Left lung (tissue), 4 donors: ENCODE measurements at regions not wholly inside any gene's neighbourhood (a gene's known extent, or its start where the extent isn't known, plus 50 kb on each side); places are given as distances from the start of the nearest gene placed in this dataset.

Source experiments
- ATAC-seq: fragments of 200-7000 bp; cut with Tn5 transposase; one replicate; pipeline ENCODE4 v1.9.1; 2020; ENCODE audit warnings: moderate library complexity
- DNase-seq, 4 donors: peaks; one replicate each; pipeline ENCODE4 v3.0.0-alpha.2; 2013 to 2020
- H3K27ac ChIP-seq, 2 donors: fragments of 200-600 bp; sonication (generic) in 1 of 2; one replicate each; pipeline versions ENCODE4 v1.5.0 to v1.8.0; 2020 to 2021
- H3K27me3 ChIP-seq, 2 donors: fragments of 200-600 bp; sonication (generic) in 1 of 2; one replicate each; pipeline versions ENCODE4 v1.5.0 to v1.8.0; 2020 to 2021
- H3K36me3 ChIP-seq, 2 donors: fragments of 200-600 bp; sonication (generic) in 1 of 2; one replicate each; pipeline versions ENCODE4 v1.5.0 to v1.8.0; 2020 to 2021
- H3K4me1 ChIP-seq, 2 donors: fragments of 200-600 bp; one replicate each; pipeline ENCODE4 v1.8.0; 2021
- H3K4me3 ChIP-seq, 2 donors: fragments of 200-600 bp; sonication (generic) in 1 of 2; one replicate each; pipeline versions ENCODE4 v1.5.0 to v1.8.0; 2020 to 2021; ENCODE audit warnings: mild to moderate bottlenecking in 1 of 2
- H3K9me3 ChIP-seq, 2 donors: fragments of 200-600 bp; sonication (generic) in 1 of 2; one replicate each; pipeline versions ENCODE4 v1.5.0 to v1.8.0; 2020 to 2021
- CTCF ChIP-seq, 2 donors: fragments of 200-600 bp; sonication (generic) in 1 of 2; IDR thresholded peaks; one replicate each; pipeline versions ENCODE4 v1.5.0 to v1.8.0; 2021; ENCODE audit warnings: antibody characterized with exemption in 2 of 2
- intact Hi-C, 2 donors: fragments of 100-400 bp; cut with DNase I; formaldehyde crosslinking; loops; one replicate each; pipeline versions ENCODE4 v1.11.2 to v1.14.2; 2022
- donor health status: DM: no; HTN: yes; CAD: no.
- donor health status: DM: no; HTN: no; CAD: no.

- Histone ChIP-seq H3K27me3 (no peaks in the 10 kb centered on the region), H3K9me3 (no peaks in the 10 kb centered on the region), H3K36me3 (no peaks in the 10 kb centered on the region), H3K4me1 (no peaks in the 10 kb centered on the region), H3K4me3 (no peak overlapping the region), H3K27ac (no peak overlapping the region)
- TF ChIP-seq CTCF (IDR thresholded peaks at IDR 0.05): no peak
- no peak for DNase-seq
- no peak for ATAC-seq
- intact Hi-C loops: no loop called here
Observed at GRCh38 chr3:68057637-68058320, 403.4 kb upstream of the SUCLG2 start.

- no peaks in the 10 kb centered on the region for H3K27me3 ChIP-seq
- H3K36me3 ChIP-seq: no peaks in the 10 kb centered on the region
- ATAC-seq: no peak
- H3K4me1 ChIP-seq: no peaks in the 10 kb centered on the region
- DNase-seq: no peak
- TF ChIP-seq CTCF (IDR thresholded peaks at IDR 0.05): no peak
- intact Hi-C loops: no loop called here
- H3K27ac ChIP-seq: no peak overlapping the region
- no peak overlapping the region for H3K4me3 ChIP-seq
- no peaks in the 10 kb centered on the region for H3K9me3 ChIP-seq
Observed at GRCh38 chr3:68056556-68056955, 402.1 kb upstream of the SUCLG2 start.

GRCh38 chr3:68055215-68055614 is 400.8 kb upstream of the SUCLG2 start:
- Histone ChIP-seq H3K36me3 (no peaks in the 10 kb centered on the region), H3K27me3 (no peaks in the 10 kb centered on the region), H3K4me3 (no peak overlapping the region), H3K27ac (no peak overlapping the region), H3K4me1 (no peaks in the 10 kb centered on the region), H3K9me3 (no peaks in the 10 kb centered on the region)
- no peak for TF ChIP-seq CTCF (IDR thresholded peaks at IDR 0.05)
- ATAC-seq: peak; percentile 56
- intact Hi-C loops: no loop called here
- peak in 1 of 4 donors; percentile 25 for DNase-seq

- DNase-seq: no peak
- intact Hi-C loops: no loop called here
- H3K4me3 ChIP-seq: no peak overlapping the region
- H3K36me3 ChIP-seq: no peaks in the 10 kb centered on the region
- TF ChIP-seq CTCF (IDR thresholded peaks at IDR 0.05): no peak
- H3K27ac ChIP-seq: no peak overlapping the region
- H3K9me3 ChIP-seq: no peaks in the 10 kb centered on the region
- H3K27me3 ChIP-seq: no peaks in the 10 kb centered on the region
- no peaks in the 10 kb centered on the region for H3K4me1 ChIP-seq
- no peak for ATAC-seq
Observed at GRCh38 chr3:68049776-68050175, 395.4 kb upstream of the SUCLG2 start.

- intact Hi-C loops: no loop called here
- H3K27me3 ChIP-seq: no peaks in the 10 kb centered on the region
- H3K4me3 ChIP-seq: no peak overlapping the region
- no peaks in the 10 kb centered on the region for H3K36me3 ChIP-seq
- ATAC-seq (no peak), DNase-seq (no peak)
- H3K27ac ChIP-seq: no peak overlapping the region
- H3K4me1 ChIP-seq: no peaks in the 10 kb centered on the region
- no peaks in the 10 kb centered on the region for H3K9me3 ChIP-seq
- TF ChIP-seq CTCF (IDR thresholded peaks at IDR 0.05): no peak
Observed at GRCh38 chr3:68045976-68046375, 391.6 kb upstream of the SUCLG2 start.
